Smooth muscle cell (in vitro differentiated cells): ENCODE measurements at regions not wholly inside any gene's neighbourhood (a gene's known extent, or its start where the extent isn't known, plus 50 kb on each side); places are given as distances from the start of the nearest gene placed in this dataset.

Experiments
- DNase-seq: peaks from one replicate; lab custom pipeline; 2025; ENCODE audit not compliant: unreplicated experiment; lab: John Stamatoyannopoulos, UW
- H2AFZ ChIP-seq: fragments of 200-600 bp; sonication (generic); 2 replicates; pipeline ENCODE4 v1.6.0; 2016; ENCODE audit warnings: antibody characterized with exemption, low read depth, mild to moderate bottlenecking
- H3F3A ChIP-seq: fragments of 200-600 bp; sonication (generic); 2 replicates; pipeline ENCODE4 v1.6.0; 2017; ENCODE audit warnings: antibody characterized with exemption, low read depth
- H3K27ac ChIP-seq: fragments of 200-600 bp; sonication (generic); 2 replicates; pipeline ENCODE4 v1.5.1; 2016; ENCODE audit warnings: low read depth, mild to moderate bottlenecking
- H3K27me3 ChIP-seq: fragments of 200-600 bp; sonication (generic); 2 replicates; pipeline ENCODE4 v1.6.1; 2016; ENCODE audit warnings: low read depth, mild to moderate bottlenecking
- H3K36me3 ChIP-seq: fragments of 200-600 bp; sonication (generic); 2 replicates; pipeline ENCODE4 v1.5.1; 2016; ENCODE audit warnings: low read depth
- H3K4me1 ChIP-seq: fragments of 200-600 bp; sonication (generic); 2 replicates; pipeline ENCODE4 v1.5.1; 2016; ENCODE audit warnings: low read depth
- H3K4me2 ChIP-seq: fragments of 200-600 bp; sonication (generic); 2 replicates; pipeline ENCODE4 v1.6.0; 2016; ENCODE audit warnings: mild to moderate bottlenecking
- H3K4me3 ChIP-seq: fragments of 200-600 bp; sonication (generic); 2 replicates; pipeline ENCODE4 v1.5.1; 2016; ENCODE audit warnings: mild to moderate bottlenecking
- H3K79me2 ChIP-seq: fragments of 200-600 bp; sonication (generic); 2 replicates; pipeline ENCODE4 v1.6.0; 2016; ENCODE audit warnings: low read depth, mild to moderate bottlenecking
- H3K9ac ChIP-seq: fragments of 200-600 bp; sonication (generic); 2 replicates; pipeline ENCODE4 v1.6.0; 2016; ENCODE audit warnings: low read depth
- H3K9me3 ChIP-seq: fragments of 200-600 bp; sonication (generic); replicated peaks from 2 replicates; pipeline ENCODE4 v1.5.1; 2016; ENCODE audit warnings: low read depth
- H4K20me1 ChIP-seq: fragments of 200-600 bp; sonication (generic); 2 replicates; pipeline ENCODE4 v1.6.0; 2016; ENCODE audit warnings: low read depth
- WGBS: methylation state at CpG from one replicate; pipeline ENCODE4 v1.1.7; 2016; ENCODE audit warnings: low lambda C conversion rate; 5-methylcytosine and 5-hydroxymethylcytosine counted together
- TF ChIP-seq, protein P1 (sequence below): fragments of 200-600 bp; sonication (generic); IDR thresholded peaks from 2 replicates; pipeline ENCODE4 v1.5.1; 2017; ENCODE audit warnings: borderline replicate concordance, mild to moderate bottlenecking, antibody characterized with exemption; ENCODE audit not compliant: insufficient read depth, poor library complexity, severe bottlenecking

DNA sequence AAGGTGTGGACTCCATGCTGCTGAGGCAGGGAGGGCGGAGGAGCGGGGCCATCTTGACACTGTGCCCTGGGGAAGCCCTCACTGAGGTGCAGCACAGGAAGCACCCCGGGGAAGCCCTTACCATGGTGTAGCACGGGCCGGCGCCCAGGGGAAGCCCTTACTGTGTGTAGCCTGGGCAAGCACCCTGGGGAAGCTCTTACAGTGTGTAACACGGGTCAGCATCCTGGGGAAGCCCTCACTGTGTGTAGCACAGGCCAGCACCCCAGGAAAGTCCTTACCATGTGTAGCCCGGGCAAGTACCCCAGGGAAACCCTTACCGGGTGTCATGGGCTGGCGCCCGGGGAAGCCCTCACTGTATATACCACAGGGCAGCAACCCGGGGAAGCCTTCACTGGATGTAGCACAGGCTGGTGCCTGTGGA lies 62.6 kb upstream of the ZNF354B start:
- H3K27me3 ChIP-seq = no peaks in the 10 kb centered on the region
- H3K4me1 ChIP-seq = no peaks in the 10 kb centered on the region
- H3K9me3 ChIP-seq = no peaks in the 10 kb centered on the region
- no peak overlapping the region for H2AFZ ChIP-seq
- no peaks in the 10 kb centered on the region for H3K36me3 ChIP-seq
- H3K79me2 ChIP-seq = no peaks in the 10 kb centered on the region
- H3K4me2 ChIP-seq = no peak overlapping the region
- no peak overlapping the region for H3K9ac ChIP-seq
- TF ChIP-seq, protein P1, sequence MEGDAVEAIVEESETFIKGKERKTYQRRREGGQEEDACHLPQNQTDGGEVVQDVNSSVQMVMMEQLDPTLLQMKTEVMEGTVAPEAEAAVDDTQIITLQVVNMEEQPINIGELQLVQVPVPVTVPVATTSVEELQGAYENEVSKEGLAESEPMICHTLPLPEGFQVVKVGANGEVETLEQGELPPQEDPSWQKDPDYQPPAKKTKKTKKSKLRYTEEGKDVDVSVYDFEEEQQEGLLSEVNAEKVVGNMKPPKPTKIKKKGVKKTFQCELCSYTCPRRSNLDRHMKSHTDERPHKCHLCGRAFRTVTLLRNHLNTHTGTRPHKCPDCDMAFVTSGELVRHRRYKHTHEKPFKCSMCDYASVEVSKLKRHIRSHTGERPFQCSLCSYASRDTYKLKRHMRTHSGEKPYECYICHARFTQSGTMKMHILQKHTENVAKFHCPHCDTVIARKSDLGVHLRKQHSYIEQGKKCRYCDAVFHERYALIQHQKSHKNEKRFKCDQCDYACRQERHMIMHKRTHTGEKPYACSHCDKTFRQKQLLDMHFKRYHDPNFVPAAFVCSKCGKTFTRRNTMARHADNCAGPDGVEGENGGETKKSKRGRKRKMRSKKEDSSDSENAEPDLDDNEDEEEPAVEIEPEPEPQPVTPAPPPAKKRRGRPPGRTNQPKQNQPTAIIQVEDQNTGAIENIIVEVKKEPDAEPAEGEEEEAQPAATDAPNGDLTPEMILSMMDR = no peak
- 91% methylated on average over 12 of the region's 12 CpGs for WGBS
- H3K27ac ChIP-seq = no peak overlapping the region
- no peak overlapping the region for H3K4me3 ChIP-seq
- DNase-seq = no peak
- no peaks in the 10 kb centered on the region for H4K20me1 ChIP-seq
- no peaks in the 10 kb centered on the region for H3F3A ChIP-seq

DNA sequence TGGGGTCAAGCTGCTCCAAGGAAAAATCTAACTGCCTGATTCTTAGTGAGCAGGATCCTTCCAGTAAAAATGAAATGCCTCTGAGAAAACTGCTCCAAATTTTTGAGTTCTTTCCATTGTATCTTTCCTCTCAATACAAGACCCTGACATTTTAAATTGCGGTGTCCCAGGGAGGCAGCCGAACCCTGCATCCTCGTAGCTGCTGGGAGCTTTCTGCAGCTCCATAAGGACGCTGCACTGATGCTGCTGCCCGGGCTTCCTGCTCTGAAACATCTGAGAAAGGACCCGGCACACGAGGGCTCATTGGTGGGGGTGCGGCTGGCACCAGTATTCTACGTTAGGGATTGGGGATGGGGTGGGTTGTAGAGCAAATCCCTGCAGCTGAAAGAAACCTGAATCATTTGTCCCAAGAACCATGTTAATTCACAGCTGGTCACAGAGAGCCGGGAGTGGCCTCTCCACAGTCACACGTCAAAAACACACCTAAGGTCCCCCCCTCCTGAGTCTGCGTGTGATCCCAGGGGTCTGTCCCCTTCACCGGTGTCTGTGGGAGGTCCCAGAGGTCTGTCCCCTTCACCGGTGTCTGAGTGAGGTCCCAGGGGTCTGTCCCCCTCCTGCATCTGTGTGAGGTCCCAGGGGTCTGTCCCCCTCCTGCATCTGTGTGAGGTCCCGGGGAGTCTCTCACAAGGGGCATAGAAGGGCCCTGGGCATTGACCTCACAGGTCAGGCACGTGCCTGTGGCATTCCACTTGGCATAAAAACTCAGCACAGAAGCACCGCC lies 63.4 kb upstream of the ZNF354B start:
- WGBS = 91% methylated on average over 17 of the region's 17 CpGs
- Histone ChIP-seq H3K27ac (no peak overlapping the region), H3K4me2 (no peak overlapping the region), H3K79me2 (no peaks in the 10 kb centered on the region), H3K36me3 (no peaks in the 10 kb centered on the region), H3K9me3 (no peaks in the 10 kb centered on the region), H3K9ac (no peak overlapping the region), H3K27me3 (no peaks in the 10 kb centered on the region), H4K20me1 (no peaks in the 10 kb centered on the region), H2AFZ (no peak overlapping the region), H3K4me3 (no peak overlapping the region), H3K4me1 (no peaks in the 10 kb centered on the region), H3F3A (no peaks in the 10 kb centered on the region)
- no peak for DNase-seq
- TF ChIP-seq, protein P1 = no peak

DNA sequence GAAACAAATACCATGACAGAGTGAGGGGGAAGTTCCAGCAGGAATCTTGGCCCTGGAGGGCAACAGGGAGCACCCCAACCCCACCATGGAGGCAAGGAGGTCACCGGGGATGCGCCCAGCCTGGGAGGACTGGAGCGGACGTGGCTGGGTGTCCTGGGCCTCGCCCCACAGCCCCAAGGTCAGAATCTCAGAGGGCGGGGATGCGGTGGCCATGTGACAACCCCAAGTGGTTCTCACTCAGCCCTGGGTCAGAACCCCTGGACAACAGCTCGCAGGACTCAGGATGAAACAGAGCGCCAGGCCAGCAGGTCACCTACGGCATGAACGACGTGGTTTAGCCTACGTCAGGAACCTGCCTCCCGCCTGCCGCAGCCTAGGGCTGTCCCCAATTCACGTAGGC lies 64.0 kb upstream of the ZNF354A start:
- H3K4me1 ChIP-seq = no peaks in the 10 kb centered on the region
- no peaks in the 10 kb centered on the region for H3K27me3 ChIP-seq
- no peak overlapping the region for H3K4me3 ChIP-seq
- H4K20me1 ChIP-seq = no peaks in the 10 kb centered on the region
- TF ChIP-seq, protein P1 = no peak
- H3K4me2 ChIP-seq = no peak overlapping the region
- WGBS = 92% methylated on average over 15 of the region's 16 CpGs
- DNase-seq = no peak
- no peaks in the 10 kb centered on the region for H3F3A ChIP-seq
- H3K9ac ChIP-seq = no peak overlapping the region
- no peak overlapping the region for H2AFZ ChIP-seq
- no peaks in the 10 kb centered on the region for H3K79me2 ChIP-seq
- H3K9me3 ChIP-seq = no peaks in the 10 kb centered on the region
- no peak overlapping the region for H3K27ac ChIP-seq
- no peaks in the 10 kb centered on the region for H3K36me3 ChIP-seq

DNA sequence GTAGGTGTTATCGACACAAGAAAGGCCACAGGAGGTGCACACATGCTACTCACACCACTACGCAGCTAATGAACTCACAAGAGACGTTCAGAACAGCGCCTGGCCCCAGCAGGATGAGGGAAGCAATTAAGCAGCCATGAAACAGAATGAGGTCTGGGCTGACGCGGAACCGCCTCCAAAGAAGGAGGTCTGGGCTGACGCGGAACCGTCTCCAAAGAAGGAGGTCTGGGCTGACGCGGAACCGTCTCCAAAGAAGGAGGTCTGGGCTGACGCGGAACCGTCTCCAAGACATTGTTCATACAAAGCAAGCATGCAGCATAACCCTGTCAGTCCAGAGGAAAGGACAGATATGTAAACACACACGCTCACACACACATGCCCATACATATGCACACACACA lies 63.2 kb upstream of the ZNF354A start:
- WGBS = 96% methylated on average over 15 of the region's 17 CpGs
- no peak for DNase-seq

More for the DNA sequence above, 63.2 kb upstream of the ZNF354A start:
- H3K4me3 ChIP-seq = no peak overlapping the region
- H3K27me3 ChIP-seq = no peaks in the 10 kb centered on the region
- no peaks in the 10 kb centered on the region for H3F3A ChIP-seq
- H3K36me3 ChIP-seq = no peaks in the 10 kb centered on the region
- H3K9ac ChIP-seq = no peak overlapping the region
- H2AFZ ChIP-seq = no peak overlapping the region
- H3K79me2 ChIP-seq = no peaks in the 10 kb centered on the region
- TF ChIP-seq, protein P1 = no peak
- H3K4me1 ChIP-seq = no peaks in the 10 kb centered on the region
- H3K9me3 ChIP-seq = no peaks in the 10 kb centered on the region
- no peaks in the 10 kb centered on the region for H4K20me1 ChIP-seq
- H3K4me2 ChIP-seq = no peak overlapping the region
- H3K27ac ChIP-seq = no peak overlapping the region
